VCaP (cell line): ENCODE measurements at regions not wholly inside any gene's neighbourhood (a gene's known extent, or its start where the extent isn't known, plus 50 kb on each side); places are given as distances from the start of the nearest gene placed in this dataset.

Source experiments
- H3K27ac ChIP-seq: fragments of 450-650 bp; 2 replicates; pipeline ENCODE4 v1.5.1; 2017
- TF ChIP-seq, protein P1 (sequence below): fragments of 450-650 bp; conservative IDR thresholded peaks from 2 replicates; pipeline ENCODE4 v1.5.1; 2017; ENCODE audit warnings: mild to moderate bottlenecking, moderate library complexity

DNA sequence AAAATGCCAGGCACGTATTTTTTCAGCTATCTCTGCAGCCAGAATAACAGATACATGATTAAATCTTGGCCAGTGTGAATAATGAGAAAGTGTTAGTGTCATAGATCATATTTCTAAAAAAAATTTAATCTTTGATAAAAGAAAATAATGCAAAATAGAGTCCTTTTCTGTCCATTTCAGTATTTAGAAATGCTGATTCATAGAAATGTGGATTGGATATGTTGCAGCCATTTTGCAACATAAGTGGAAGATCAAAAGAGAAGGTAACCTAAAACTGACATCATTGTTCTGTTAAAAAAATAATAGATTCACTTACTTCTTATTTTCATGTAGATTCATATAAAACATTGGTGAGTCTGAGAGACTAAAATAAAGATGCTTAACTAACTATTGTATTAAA is 1010.3 kb downstream of the LRFN5 start:
- H3K27ac ChIP-seq: no peak overlapping the region
- TF ChIP-seq, protein P1, sequence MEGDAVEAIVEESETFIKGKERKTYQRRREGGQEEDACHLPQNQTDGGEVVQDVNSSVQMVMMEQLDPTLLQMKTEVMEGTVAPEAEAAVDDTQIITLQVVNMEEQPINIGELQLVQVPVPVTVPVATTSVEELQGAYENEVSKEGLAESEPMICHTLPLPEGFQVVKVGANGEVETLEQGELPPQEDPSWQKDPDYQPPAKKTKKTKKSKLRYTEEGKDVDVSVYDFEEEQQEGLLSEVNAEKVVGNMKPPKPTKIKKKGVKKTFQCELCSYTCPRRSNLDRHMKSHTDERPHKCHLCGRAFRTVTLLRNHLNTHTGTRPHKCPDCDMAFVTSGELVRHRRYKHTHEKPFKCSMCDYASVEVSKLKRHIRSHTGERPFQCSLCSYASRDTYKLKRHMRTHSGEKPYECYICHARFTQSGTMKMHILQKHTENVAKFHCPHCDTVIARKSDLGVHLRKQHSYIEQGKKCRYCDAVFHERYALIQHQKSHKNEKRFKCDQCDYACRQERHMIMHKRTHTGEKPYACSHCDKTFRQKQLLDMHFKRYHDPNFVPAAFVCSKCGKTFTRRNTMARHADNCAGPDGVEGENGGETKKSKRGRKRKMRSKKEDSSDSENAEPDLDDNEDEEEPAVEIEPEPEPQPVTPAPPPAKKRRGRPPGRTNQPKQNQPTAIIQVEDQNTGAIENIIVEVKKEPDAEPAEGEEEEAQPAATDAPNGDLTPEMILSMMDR: no peak

DNA sequence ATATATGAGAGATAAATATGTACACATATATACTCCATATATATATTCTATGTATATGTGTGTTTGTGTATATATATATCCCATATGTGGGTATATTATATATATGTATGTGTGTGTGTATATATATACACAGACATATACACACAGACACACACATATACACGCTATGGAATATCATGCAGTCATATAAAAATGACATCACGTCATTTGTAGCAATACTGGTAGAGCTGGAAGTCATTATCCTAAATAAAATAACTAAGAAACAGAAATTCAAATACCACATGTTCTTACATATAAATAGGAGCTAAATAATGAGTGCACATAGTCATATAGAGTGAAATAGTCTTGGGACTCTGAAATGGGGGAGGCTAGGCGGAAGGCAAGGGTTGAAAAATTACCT is 1000.2 kb downstream of the LRFN5 start:
- TF ChIP-seq, protein P1: no peak

DNA sequence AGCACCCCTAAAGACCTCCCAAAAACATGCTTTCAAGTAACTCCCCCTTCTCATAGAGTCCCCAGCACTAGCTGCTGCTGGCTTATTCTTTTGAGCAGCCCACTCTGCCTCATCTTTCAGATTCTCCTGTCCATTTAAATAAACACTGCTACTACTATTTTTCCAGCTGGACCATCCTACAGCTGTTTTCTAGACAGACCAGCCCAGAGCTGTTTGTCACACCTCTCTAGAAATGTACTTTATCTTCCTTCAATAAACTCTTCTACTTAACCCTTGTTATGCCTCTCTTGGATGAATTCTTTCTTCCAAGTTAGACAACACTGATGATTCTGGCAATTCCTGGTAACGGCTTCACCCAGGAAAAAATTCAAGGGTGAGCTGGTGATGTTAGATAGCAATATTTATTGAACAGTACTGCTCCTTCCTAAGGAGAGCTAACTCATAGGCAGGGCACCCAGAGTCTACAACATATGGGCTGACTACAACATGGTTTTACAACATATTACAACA is 995.7 kb downstream of the LRFN5 start:
- TF ChIP-seq, protein P1: no peak

More for the DNA sequence above, 1000.2 kb downstream of the LRFN5 start:
- no peak overlapping the region for H3K27ac ChIP-seq

DNA sequence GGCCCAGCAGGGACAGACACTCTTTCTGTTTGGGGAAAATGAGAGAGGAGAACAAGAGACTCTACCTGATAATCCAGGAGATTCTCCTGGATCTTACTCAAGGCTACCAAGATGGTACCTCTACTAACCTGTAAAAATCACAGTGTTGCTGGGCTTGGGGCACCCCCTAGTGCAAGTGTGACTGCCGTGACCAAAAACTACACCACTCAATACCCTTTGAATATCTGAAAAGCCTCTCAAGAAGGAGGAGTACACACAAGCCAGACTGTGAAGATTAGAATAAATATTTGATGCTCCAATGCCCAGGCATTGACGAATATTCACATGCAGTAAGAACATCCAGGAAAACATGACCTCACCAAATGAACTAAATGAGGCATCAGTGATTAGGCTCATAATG is 965.4 kb downstream of the LRFN5 start:
- TF ChIP-seq, protein P1: no peak
- no peak overlapping the region for H3K27ac ChIP-seq

More for the DNA sequence above, 995.7 kb downstream of the LRFN5 start:
- no peak overlapping the region for H3K27ac ChIP-seq

DNA sequence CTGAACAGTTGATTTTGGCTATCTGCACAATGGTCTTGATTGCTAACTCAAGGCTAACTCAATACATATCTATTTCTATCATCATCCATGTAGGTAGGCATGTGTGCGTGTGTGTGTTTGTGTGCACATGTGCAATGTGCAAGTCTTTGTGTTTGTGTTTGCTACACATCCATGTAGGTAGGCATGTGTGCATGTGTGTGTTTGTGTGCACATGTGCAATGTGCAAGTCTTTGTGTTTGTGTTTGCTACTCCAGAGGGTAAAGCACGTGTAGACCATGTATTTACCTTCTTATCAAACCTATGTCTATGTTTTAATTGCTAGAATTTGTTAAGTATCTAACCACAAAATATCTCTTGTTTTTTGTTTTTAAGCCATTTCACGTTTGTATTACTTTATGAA is 962.6 kb downstream of the LRFN5 start:
- TF ChIP-seq, protein P1: no peak

DNA sequence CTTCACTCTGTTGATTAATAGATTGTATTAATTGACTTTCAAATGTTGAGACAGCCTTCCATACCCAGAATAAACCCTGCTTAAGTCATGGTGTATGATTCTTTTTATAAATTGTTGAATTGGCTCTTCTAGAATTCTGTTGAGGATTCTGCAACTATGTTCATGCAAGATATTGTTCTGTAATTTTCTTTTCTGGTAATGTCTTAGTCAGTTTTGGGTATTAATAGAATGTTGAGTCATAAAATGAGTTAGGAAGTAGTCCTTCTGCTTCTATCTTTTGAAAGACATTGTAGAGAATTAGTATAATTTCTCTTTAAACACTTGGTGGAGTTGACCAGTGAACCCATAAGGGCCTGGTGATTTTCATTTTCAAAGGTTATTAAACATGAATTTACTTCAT is 958.9 kb downstream of the LRFN5 start:
- H3K27ac ChIP-seq: no peak overlapping the region
- TF ChIP-seq, protein P1: no peak

More for the DNA sequence above, 962.6 kb downstream of the LRFN5 start:
- no peak overlapping the region for H3K27ac ChIP-seq

DNA sequence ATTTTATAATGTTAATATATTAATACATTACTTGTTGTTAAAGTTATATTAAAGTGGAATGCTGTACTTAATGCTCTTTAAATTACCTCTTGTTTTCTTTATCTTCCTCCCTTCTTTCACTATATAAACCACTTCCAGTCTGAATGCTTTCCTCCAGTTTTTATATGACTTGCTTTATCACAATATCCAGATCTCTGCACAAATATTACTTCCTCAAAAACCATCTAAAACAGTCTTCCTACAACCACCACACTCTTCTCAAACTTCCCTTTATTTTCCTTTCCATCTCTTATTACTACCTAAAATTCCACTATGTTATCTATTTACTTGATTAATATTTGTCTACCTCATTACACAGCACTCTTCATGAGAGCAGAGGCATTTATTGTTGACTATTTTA is 956.6 kb downstream of the LRFN5 start:
- H3K27ac ChIP-seq: no peak overlapping the region
- TF ChIP-seq, protein P1: no peak
